Mucosa of rectum (tissue), 2 donors: ENCODE measurements at regions not wholly inside any gene's neighbourhood (a gene's known extent, or its start where the extent isn't known, plus 50 kb on each side); places are given as distances from the start of the nearest gene placed in this dataset.

Experiments used
- H3K27ac ChIP-seq, 2 donors: one replicate each; pipeline ENCODE4 v1.7.0; 2013; ENCODE audit warnings: inconsistent platforms in 2 of 2, low read depth in 2 of 2, low read length in 2 of 2
- H3K27me3 ChIP-seq, 2 donors: one replicate each; pipeline ENCODE4 v1.7.0; 2013; ENCODE audit warnings: low read length in 2 of 2; ENCODE audit not compliant: control insufficient read depth in 2 of 2, insufficient read depth in 2 of 2
- H3K36me3 ChIP-seq, 2 donors: one replicate each; pipeline ENCODE4 v1.7.0; 2013; ENCODE audit warnings: low read length in 2 of 2; ENCODE audit not compliant: control insufficient read depth in 2 of 2, insufficient read depth in 2 of 2
- H3K4me1 ChIP-seq, 2 donors: one replicate each; pipeline ENCODE4 v1.7.0; 2013; ENCODE audit warnings: low read length in 2 of 2, mild to moderate bottlenecking in 1 of 2; ENCODE audit not compliant: control insufficient read depth in 2 of 2, insufficient read depth in 2 of 2
- H3K4me3 ChIP-seq, 2 donors: one replicate each; pipeline ENCODE4 v1.7.0; 2013; ENCODE audit warnings: low read length in 2 of 2
- H3K9ac ChIP-seq, 2 donors: one replicate each; pipeline ENCODE4 v1.7.0; 2013; ENCODE audit warnings: low read length in 2 of 2, low read depth in 1 of 2, mild to moderate bottlenecking in 1 of 2
- H3K9me3 ChIP-seq, 2 donors: one replicate each; pipeline ENCODE4 v1.7.0; 2013; ENCODE audit warnings: low read length in 2 of 2; ENCODE audit not compliant: control insufficient read depth in 2 of 2
- donor health status: healthy.
- donor health status: Normal muscosa, but diverticular disease.

DNA sequence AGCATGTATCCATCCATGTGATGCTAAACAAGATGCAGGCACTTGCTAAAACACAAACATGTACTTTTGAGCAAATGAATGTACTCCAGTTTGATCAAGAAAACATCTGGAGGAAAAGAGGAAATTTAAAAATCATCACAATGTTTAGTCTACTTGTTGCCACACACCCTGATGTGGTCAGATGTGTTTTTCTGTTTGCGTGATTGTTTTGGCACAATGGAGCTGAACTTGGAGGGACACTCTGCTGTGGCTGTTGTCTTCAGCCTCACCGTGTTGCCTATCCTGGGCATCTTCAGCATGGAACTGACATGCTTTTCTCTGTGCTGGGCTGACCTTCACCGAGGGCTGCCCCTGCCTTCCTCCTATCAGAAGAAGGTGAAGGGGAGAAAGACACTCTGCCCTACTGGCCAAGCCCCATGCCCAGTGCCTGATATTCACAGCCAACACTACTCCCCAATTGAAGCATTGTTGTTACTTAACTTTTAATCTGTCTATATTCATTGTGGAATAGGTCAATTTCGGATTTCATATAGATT, 268.3 kb upstream of the IGFBP3 start:
- H3K27me3 ChIP-seq: no peaks in the 10 kb centered on the region
- no peak overlapping the region for H3K27ac ChIP-seq
- no peak overlapping the region for H3K4me3 ChIP-seq
- H3K9me3 ChIP-seq: no peaks in the 10 kb centered on the region
- no peak overlapping the region for H3K9ac ChIP-seq
- H3K4me1 ChIP-seq: no peaks in the 10 kb centered on the region
- no peaks in the 10 kb centered on the region for H3K36me3 ChIP-seq

DNA sequence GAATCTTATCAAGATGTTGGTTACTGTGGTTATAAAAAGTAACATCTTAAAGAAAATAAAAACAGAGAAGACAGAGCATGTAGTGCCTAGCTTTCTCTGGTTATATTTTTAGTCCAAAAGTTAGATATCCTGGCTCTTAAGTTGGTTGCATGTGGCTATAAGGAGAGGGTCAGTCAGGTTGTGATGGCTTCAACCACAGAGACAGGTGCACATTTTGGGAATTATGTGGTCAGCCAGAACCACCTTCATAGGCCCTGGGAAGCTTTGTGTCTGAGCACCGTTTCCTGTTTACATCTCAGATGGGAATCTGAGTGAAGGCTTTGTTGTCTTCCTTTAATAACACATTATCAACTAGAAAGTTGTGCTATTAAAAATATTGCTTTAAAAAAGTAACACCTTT, 265.1 kb upstream of the IGFBP3 start:
- H3K4me3 ChIP-seq: no peak overlapping the region
- no peaks in the 10 kb centered on the region for H3K27me3 ChIP-seq
- H3K9me3 ChIP-seq: no peaks in the 10 kb centered on the region
- no peak overlapping the region for H3K27ac ChIP-seq
- H3K9ac ChIP-seq: no peak overlapping the region
- H3K4me1 ChIP-seq: no peaks in the 10 kb centered on the region
- no peaks in the 10 kb centered on the region for H3K36me3 ChIP-seq

DNA sequence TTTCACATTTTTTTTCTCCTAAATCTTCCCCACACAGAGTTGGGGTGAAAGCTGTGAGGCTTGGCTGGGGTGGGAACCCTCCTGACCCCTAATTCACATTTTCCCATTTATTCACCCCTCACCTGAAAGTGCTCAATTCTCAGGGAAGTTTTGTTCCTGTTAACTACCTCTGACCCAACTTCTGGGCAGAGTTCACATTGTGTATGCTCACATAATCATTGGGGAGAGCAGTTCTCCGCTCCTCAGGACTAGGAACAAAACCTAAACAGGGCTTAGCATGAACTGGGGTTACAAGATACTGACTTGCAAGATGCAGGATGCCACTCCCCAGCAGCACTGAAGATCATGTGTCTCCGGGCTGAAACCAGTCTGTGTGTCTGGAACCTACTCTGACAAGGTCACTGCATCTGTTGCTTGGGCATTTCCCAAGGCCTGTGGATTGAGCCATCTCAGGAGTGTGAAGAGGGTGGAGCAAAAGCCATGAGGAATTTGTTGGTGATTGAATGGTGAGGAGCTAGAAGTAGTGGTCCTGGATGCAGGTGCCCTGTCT, 258.1 kb upstream of the IGFBP3 start:
- H3K27ac ChIP-seq: no peak overlapping the region
- no peaks in the 10 kb centered on the region for H3K4me1 ChIP-seq
- H3K9ac ChIP-seq: no peak overlapping the region
- H3K4me3 ChIP-seq: no peak overlapping the region
- H3K36me3 ChIP-seq: no peaks in the 10 kb centered on the region
- H3K9me3 ChIP-seq: no peaks in the 10 kb centered on the region
- H3K27me3 ChIP-seq: no peaks in the 10 kb centered on the region

- no peak overlapping the region for H3K4me3 ChIP-seq
- H3K36me3 ChIP-seq: no peaks in the 10 kb centered on the region
- H3K9ac ChIP-seq: no peak overlapping the region
- no peaks in the 10 kb centered on the region for H3K4me1 ChIP-seq
- no peak overlapping the region for H3K27ac ChIP-seq
- H3K9me3 ChIP-seq: no peaks in the 10 kb centered on the region
- no peaks in the 10 kb centered on the region for H3K27me3 ChIP-seq
Observed at GRCh38 chr7:46178661-46179060, 257.6 kb upstream of the IGFBP3 start.

DNA sequence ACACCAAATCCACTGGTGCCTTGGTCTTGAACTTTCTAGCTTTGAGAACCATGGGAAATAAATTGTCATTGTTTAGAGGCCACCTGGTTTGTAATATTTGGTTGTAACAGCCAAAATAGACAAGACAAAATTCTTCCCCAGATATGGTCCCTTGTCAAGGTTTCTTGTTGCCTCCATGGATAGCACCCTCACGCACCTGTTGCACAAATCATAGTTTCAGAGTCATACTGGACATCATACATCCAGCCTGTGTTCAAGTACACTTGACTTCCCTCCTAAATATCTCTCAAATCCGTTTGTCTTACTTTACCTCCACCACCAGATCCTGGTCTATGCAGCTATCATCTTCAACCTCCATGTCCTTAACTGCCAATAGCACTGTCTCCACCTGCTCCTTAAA, 256.7 kb upstream of the IGFBP3 start:
- no peaks in the 10 kb centered on the region for H3K27me3 ChIP-seq
- H3K27ac ChIP-seq: no peak overlapping the region
- H3K36me3 ChIP-seq: no peaks in the 10 kb centered on the region
- no peaks in the 10 kb centered on the region for H3K9me3 ChIP-seq
- no peak overlapping the region for H3K4me3 ChIP-seq
- no peak overlapping the region for H3K9ac ChIP-seq
- H3K4me1 ChIP-seq: no peaks in the 10 kb centered on the region

- H3K9me3 ChIP-seq: no peaks in the 10 kb centered on the region
- no peak overlapping the region for H3K27ac ChIP-seq
Observed at GRCh38 chr7:46175221-46175620, 254.1 kb upstream of the IGFBP3 start.

GRCh38 chr7:46174196-46174580, 253.1 kb upstream of the IGFBP3 start:
- Histone ChIP-seq H3K27me3 (no peaks in the 10 kb centered on the region), H3K9ac (no peak overlapping the region), H3K36me3 (no peaks in the 10 kb centered on the region), H3K27ac (no peak overlapping the region), H3K9me3 (no peaks in the 10 kb centered on the region), H3K4me3 (no peak overlapping the region), H3K4me1 (no peaks in the 10 kb centered on the region)

More at GRCh38 chr7:46175221-46175620, 254.1 kb upstream of the IGFBP3 start:
- H3K36me3 ChIP-seq: no peaks in the 10 kb centered on the region
- no peak overlapping the region for H3K4me3 ChIP-seq
- H3K9ac ChIP-seq: no peak overlapping the region
- H3K27me3 ChIP-seq: no peaks in the 10 kb centered on the region
- no peaks in the 10 kb centered on the region for H3K4me1 ChIP-seq

DNA sequence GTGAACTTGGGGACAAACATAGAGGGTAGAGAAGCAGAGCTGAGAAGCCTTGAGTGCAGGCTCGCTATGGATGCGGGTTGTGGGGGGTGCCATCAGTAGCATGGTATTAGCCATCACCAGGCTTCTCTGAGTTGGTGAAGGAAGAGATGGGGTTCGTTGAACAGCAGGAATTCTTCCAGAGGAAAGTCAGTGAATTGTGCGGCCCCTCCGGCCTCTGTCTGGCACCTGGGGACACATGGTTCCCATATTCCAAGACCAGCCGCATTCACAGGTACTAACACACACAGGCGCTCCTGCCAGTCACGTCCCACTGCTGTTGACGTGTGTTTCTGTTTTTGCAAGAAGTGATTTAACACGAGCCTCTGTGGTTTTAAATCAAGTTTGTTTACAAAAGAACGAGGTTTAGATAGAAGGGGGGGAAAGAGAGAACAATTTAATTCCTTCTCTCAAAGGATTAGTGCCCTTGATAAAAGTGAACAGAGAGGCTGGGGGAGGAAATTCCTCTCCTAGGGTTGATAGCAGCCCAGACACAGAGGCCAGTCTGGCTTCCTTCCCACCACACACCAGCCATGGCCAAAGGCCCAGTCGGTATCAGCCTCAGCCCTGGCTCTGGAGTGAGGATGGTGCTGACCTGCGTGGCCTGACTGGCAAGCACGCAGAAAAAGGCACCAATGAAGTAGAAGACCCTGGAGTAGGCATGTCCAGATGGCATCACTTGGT, 252.6 kb upstream of the IGFBP3 start:
- Histone ChIP-seq H3K9ac (no peak overlapping the region), H3K9me3 (no peaks in the 10 kb centered on the region), H3K27ac (no peak overlapping the region)

DNA sequence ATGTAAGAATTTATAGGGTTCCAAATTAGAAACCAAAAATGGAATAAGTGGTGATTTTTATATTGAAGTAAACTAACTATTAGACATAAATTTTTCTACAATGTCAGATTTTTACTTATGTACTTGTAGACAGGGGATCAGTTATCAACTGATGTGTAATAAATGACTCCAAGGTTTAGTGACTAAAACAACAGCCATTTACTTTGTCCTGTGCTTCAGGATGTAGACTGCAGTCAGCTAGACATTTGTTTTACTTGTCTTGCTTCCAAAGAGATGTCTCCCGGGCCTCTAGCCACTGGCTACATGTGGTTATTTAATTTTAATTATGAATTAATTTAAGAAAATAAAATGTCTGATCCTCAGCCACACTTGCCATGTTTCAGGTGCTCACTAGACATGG, 249.7 kb upstream of the IGFBP3 start:
- no peak overlapping the region for H3K9ac ChIP-seq
- no peaks in the 10 kb centered on the region for H3K27me3 ChIP-seq
- H3K27ac ChIP-seq: no peak overlapping the region
- no peaks in the 10 kb centered on the region for H3K9me3 ChIP-seq
- no peak overlapping the region for H3K4me3 ChIP-seq
- no peaks in the 10 kb centered on the region for H3K36me3 ChIP-seq
- no peaks in the 10 kb centered on the region for H3K4me1 ChIP-seq

More for the DNA sequence above, 252.6 kb upstream of the IGFBP3 start:
- H3K36me3 ChIP-seq: no peaks in the 10 kb centered on the region
- no peak overlapping the region for H3K4me3 ChIP-seq
- no peaks in the 10 kb centered on the region for H3K27me3 ChIP-seq
- H3K4me1 ChIP-seq: no peaks in the 10 kb centered on the region

DNA sequence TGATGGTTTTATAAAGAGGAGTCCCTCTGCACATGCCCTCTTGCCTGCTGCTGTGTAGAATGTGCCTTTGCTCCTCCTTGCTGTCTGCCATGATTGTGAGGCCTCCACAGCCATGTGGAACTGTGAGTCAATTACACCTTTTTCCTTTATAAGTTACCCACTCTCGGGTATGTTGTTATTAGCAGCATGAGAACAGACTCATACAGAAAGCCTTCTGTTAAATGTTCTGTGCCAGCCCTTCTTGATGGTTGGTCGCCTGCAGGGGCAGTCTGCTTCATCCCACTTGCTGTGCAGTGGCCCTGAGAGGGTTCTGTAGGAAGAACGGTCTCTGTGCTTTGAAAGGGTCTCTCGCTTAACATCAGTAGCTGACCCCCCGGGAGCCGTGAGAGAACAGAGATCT, 248.9 kb upstream of the IGFBP3 start:
- Histone ChIP-seq H3K36me3 (no peaks in the 10 kb centered on the region), H3K9ac (no peak overlapping the region), H3K9me3 (no peaks in the 10 kb centered on the region), H3K4me3 (no peak overlapping the region), H3K27me3 (no peaks in the 10 kb centered on the region), H3K27ac (no peak overlapping the region), H3K4me1 (no peaks in the 10 kb centered on the region)
